CD4-positive, CD25-positive, alpha-beta regulatory T cell (primary cell): ENCODE measurements at regions not wholly inside any gene's neighbourhood (a gene's known extent, or its start where the extent isn't known, plus 50 kb on each side); places are given as distances from the start of the nearest gene placed in this dataset.

Experiments
- ATAC-seq, 2 donors: fragments of 150-1000 bp; cut with Tn5 transposase; one replicate each; pipeline ENCODE4 v1.10.0; 2021; ENCODE audit warnings: low read depth in 2 of 2, moderate number of reproducible peaks in 2 of 2, moderate library complexity in 1 of 2
- DNase-seq, 3 donors: peaks; one replicate each; pipeline versions ENCODE4 v3.0.0 to v3.0.0-alpha.2; 2012 to 2022; ENCODE audit warnings: mixed read lengths in 1 of 3
- H3K27ac ChIP-seq: one replicate; pipeline ENCODE4 v1.7.0; 2013; ENCODE audit warnings: mild to moderate bottlenecking, low read length; ENCODE audit not compliant: insufficient read depth, poor library complexity, severe bottlenecking
- H3K27me3 ChIP-seq: one replicate; pipeline ENCODE4 v1.7.0; 2013; ENCODE audit warnings: low read length; ENCODE audit not compliant: control insufficient read depth, insufficient read depth
- H3K36me3 ChIP-seq: one replicate; pipeline ENCODE4 v1.7.0; 2013; ENCODE audit warnings: mild to moderate bottlenecking, low read length, moderate library complexity; ENCODE audit not compliant: control insufficient read depth, insufficient read depth
- H3K4me1 ChIP-seq: 2 replicates; pipeline ENCODE4 v1.7.0; 2013; ENCODE audit warnings: mild to moderate bottlenecking, low read length; ENCODE audit not compliant: insufficient read depth, control insufficient read depth, poor library complexity, severe bottlenecking
- H3K4me3 ChIP-seq: one replicate; pipeline ENCODE4 v1.7.0; 2013; ENCODE audit warnings: low read depth, mild to moderate bottlenecking, low read length, moderate library complexity
- H3K9me3 ChIP-seq, 2 experiments: 1 replicate in 1 of 2; 2 replicates in 1 of 2; pipeline ENCODE4 v1.7.0; 2013; ENCODE audit warnings: low read length in 2 of 2, mild to moderate bottlenecking in 1 of 2, moderate library complexity in 1 of 2; ENCODE audit not compliant: control insufficient read depth in 2 of 2
- H3K27ac Mint-ChIP-seq, 3 donors: one replicate each; pipeline ENCODE4 v1.8.0; 2020 to 2022; ENCODE audit warnings: mild to moderate bottlenecking in 3 of 3, mixed read lengths in 3 of 3, moderate library complexity in 2 of 3
- H3K27me3 Mint-ChIP-seq: one replicate; pipeline ENCODE4 v1.8.0; 2022; ENCODE audit warnings: mild to moderate bottlenecking, mixed read lengths
- H3K36me3 Mint-ChIP-seq: one replicate; pipeline ENCODE4 v1.8.0; 2020; ENCODE audit warnings: mixed read lengths
- H3K4me1 Mint-ChIP-seq, 4 donors: one replicate each; pipeline ENCODE4 v1.8.0; 2020 to 2022; ENCODE audit warnings: mixed read lengths in 4 of 4, mild to moderate bottlenecking in 1 of 4
- H3K4me3 Mint-ChIP-seq, 4 donors: one replicate each; pipeline ENCODE4 v1.8.0; 2020 to 2022; ENCODE audit warnings: mild to moderate bottlenecking in 4 of 4, mixed read lengths in 4 of 4, moderate library complexity in 3 of 4
- H3K9me3 Mint-ChIP-seq, 7 donors: one replicate each; pipeline ENCODE4 v1.8.0; 2020 to 2022; ENCODE audit warnings: mixed read lengths in 7 of 7, mild to moderate bottlenecking in 3 of 7, moderate library complexity in 2 of 7

- no peaks in the 10 kb centered on the region for H3K36me3 Mint-ChIP-seq
- Histone ChIP-seq H3K27me3 (peaks cover 4% of the 10 kb centered on the region), H3K27ac (no peak overlapping the region), H3K36me3 (no peaks in the 10 kb centered on the region), H3K4me1 (no peaks in the 10 kb centered on the region), H3K9me3 (no peaks in the 10 kb centered on the region), H3K4me3 (no peak overlapping the region)
- no peak overlapping the region for H3K27ac Mint-ChIP-seq
- no peaks in the 10 kb centered on the region for H3K4me1 Mint-ChIP-seq
- DNase-seq (no peak), ATAC-seq (no peak)
- peaks cover 0 to 3% (median 0%) of the 10 kb centered on the region in 7 donors for H3K9me3 Mint-ChIP-seq
- peaks cover 23% of the 10 kb centered on the region for H3K27me3 Mint-ChIP-seq
- no peak overlapping the region for H3K4me3 Mint-ChIP-seq
These were observed 55.8 kb upstream of the SPATA13 start for GRCh38 chr13:24104723-24105122.

GRCh38 chr13:24106429-24106828, 54.1 kb upstream of the SPATA13 start:
- no peak for DNase-seq
- no peaks in the 10 kb centered on the region for H3K36me3 ChIP-seq
- Mint-ChIP-seq H3K4me3 (no peak overlapping the region), H3K27ac (no peak overlapping the region), H3K27me3 (peaks cover 23% of the 10 kb centered on the region), H3K36me3 (no peaks in the 10 kb centered on the region), H3K9me3 (peaks cover 0 to 3% (median 0%) of the 10 kb centered on the region in 7 donors), H3K4me1 (no peaks in the 10 kb centered on the region)
- H3K4me3 ChIP-seq: no peak overlapping the region
- H3K4me1 ChIP-seq: no peaks in the 10 kb centered on the region
- H3K27me3 ChIP-seq: peaks cover 3% of the 10 kb centered on the region
- no peaks in the 10 kb centered on the region for H3K9me3 ChIP-seq
- no peak overlapping the region for H3K27ac ChIP-seq
- no peak for ATAC-seq

- H3K9me3 ChIP-seq: no peaks in the 10 kb centered on the region
- no peak overlapping the region for H3K27ac ChIP-seq
- H3K4me3 ChIP-seq: no peak overlapping the region
- peaks cover 5% of the 10 kb centered on the region for H3K27me3 ChIP-seq
- DNase-seq: no peak
- no peak for ATAC-seq
- no peak overlapping the region for H3K4me3 Mint-ChIP-seq
- H3K36me3 Mint-ChIP-seq: no peaks in the 10 kb centered on the region
- peaks cover 30% of the 10 kb centered on the region for H3K27me3 Mint-ChIP-seq
- H3K36me3 ChIP-seq: no peaks in the 10 kb centered on the region
- peaks cover 0 to 3% (median 0%) of the 10 kb centered on the region in 7 donors for H3K9me3 Mint-ChIP-seq
- no peaks in the 10 kb centered on the region for H3K4me1 ChIP-seq
- no peaks in the 10 kb centered on the region for H3K4me1 Mint-ChIP-seq
- H3K27ac Mint-ChIP-seq: no peak overlapping the region
These were observed 52.4 kb upstream of the SPATA13 start for GRCh38 chr13:24107955-24108614.

GRCh38 chr13:24108615-24108965, 51.9 kb upstream of the SPATA13 start:
- H3K27me3 ChIP-seq: peaks cover 5% of the 10 kb centered on the region
- peaks cover 0 to 3% (median 0%) of the 10 kb centered on the region in 7 donors for H3K9me3 Mint-ChIP-seq
- H3K36me3 Mint-ChIP-seq: no peaks in the 10 kb centered on the region
- H3K4me1 ChIP-seq: no peaks in the 10 kb centered on the region
- H3K36me3 ChIP-seq: no peaks in the 10 kb centered on the region
- H3K4me1 Mint-ChIP-seq: no peaks in the 10 kb centered on the region
- H3K4me3 ChIP-seq: no peak overlapping the region
- H3K4me3 Mint-ChIP-seq: no peak overlapping the region
- H3K27ac ChIP-seq: no peak overlapping the region
- H3K27ac Mint-ChIP-seq: no peak overlapping the region
- no peaks in the 10 kb centered on the region for H3K9me3 ChIP-seq
- peaks cover 28% of the 10 kb centered on the region for H3K27me3 Mint-ChIP-seq
- ATAC-seq: no peak
- DNase-seq: no peak

- H3K4me1 ChIP-seq: no peaks in the 10 kb centered on the region
- H3K4me3 ChIP-seq: no peak overlapping the region
- H3K36me3 Mint-ChIP-seq: no peaks in the 10 kb centered on the region
- peaks cover 0 to 3% (median 0%) of the 10 kb centered on the region in 7 donors for H3K9me3 Mint-ChIP-seq
- H3K4me3 Mint-ChIP-seq: no peak overlapping the region
- H3K27ac ChIP-seq: no peak overlapping the region
- H3K27me3 ChIP-seq: peaks cover 5% of the 10 kb centered on the region
- H3K36me3 ChIP-seq: no peaks in the 10 kb centered on the region
- no peaks in the 10 kb centered on the region for H3K9me3 ChIP-seq
- ATAC-seq (no peak), DNase-seq (no peak)
- H3K4me1 Mint-ChIP-seq: peaks cover 0 to 4% (median 1%) of the 10 kb centered on the region in 4 donors
- peaks cover 20% of the 10 kb centered on the region for H3K27me3 Mint-ChIP-seq
- H3K27ac Mint-ChIP-seq: no peak overlapping the region
These were observed 50.5 kb upstream of the SPATA13 start for GRCh38 chr13:24110011-24110410.
